Kidney (tissue), 13 donors: ENCODE measurements at regions not wholly inside any gene's neighbourhood (a gene's known extent, or its start where the extent isn't known, plus 50 kb on each side); places are given as distances from the start of the nearest gene placed in this dataset.

Source experiments
- DNase-seq, 5 donors: peaks; one replicate each; pipeline ENCODE4 v3.0.0-alpha.2; 2013 to 2020
- FAIRE-seq: peaks from 2 replicates; lab custom pipeline; 2012; peaks lifted over from hg19 to GRCh38; lab: Jason Lieb, UNC
- H3K27ac ChIP-seq, 2 donors: one replicate each; pipeline ENCODE4 v1.7.0; 2013; ENCODE audit warnings: low read depth in 2 of 2, low read length in 2 of 2, inconsistent platforms in 1 of 2
- H3K27me3 ChIP-seq: one replicate; pipeline ENCODE4 v1.7.1; 2013; ENCODE audit warnings: low read length, inconsistent platforms; ENCODE audit not compliant: control insufficient read depth, insufficient read depth
- H3K36me3 ChIP-seq, 3 donors: one replicate each; pipeline versions ENCODE4 v1.7.0 to v1.7.1; 2013; ENCODE audit warnings: low read length in 3 of 3, control low read depth in 1 of 3, inconsistent platforms in 1 of 3; ENCODE audit not compliant: insufficient read depth in 3 of 3, control insufficient read depth in 2 of 3
- H3K4me1 ChIP-seq, 3 donors: one replicate each; pipeline versions ENCODE4 v1.7.0 to v1.7.1; 2013; ENCODE audit warnings: low read length in 3 of 3, inconsistent platforms in 1 of 3, low read depth in 1 of 3; ENCODE audit not compliant: control insufficient read depth in 2 of 3, insufficient read depth in 2 of 3
- H3K4me3 ChIP-seq, 3 donors: one replicate each; pipeline versions ENCODE4 v1.7.0 to v1.8.1; 2013; ENCODE audit warnings: low read length in 3 of 3, control low read depth in 1 of 3, inconsistent platforms in 1 of 3
- H3K9ac ChIP-seq, 3 donors: one replicate each; pipeline versions ENCODE4 v1.7.0 to v1.7.1; 2013; ENCODE audit warnings: low read length in 3 of 3, control low read depth in 1 of 3, inconsistent platforms in 1 of 3
- H3K9me3 ChIP-seq, 3 donors: one replicate each; pipeline versions ENCODE4 v1.7.0 to v1.7.1; 2013; ENCODE audit warnings: low read length in 3 of 3, control low read depth in 1 of 3, inconsistent platforms in 1 of 3; ENCODE audit not compliant: control insufficient read depth in 2 of 3, insufficient read depth in 1 of 3
- intact Hi-C: fragments of 100-400 bp; cut with DNase I; formaldehyde crosslinking; loops from one replicate; pipeline ENCODE4 v1.11.1; 2022
- TF ChIP-seq, protein P1 (sequence below): IDR thresholded peaks from 3 replicates; pipeline ENCODE4 v1.5.1; 2012; ENCODE audit warnings: mild to moderate bottlenecking, moderate library complexity, borderline replicate concordance; ENCODE audit not compliant: insufficient read depth; ENCODE audit errors: extremely low read depth
- donor health status: control.
- donor health status: control.
- donor health status: control.
- donor health status: control.
- donor health status: control.
- donor health status: DM: yes; HTN: yes; CAD: no.
- donor health status: Normal renal cell carcinoma (clear cell type).

DNA sequence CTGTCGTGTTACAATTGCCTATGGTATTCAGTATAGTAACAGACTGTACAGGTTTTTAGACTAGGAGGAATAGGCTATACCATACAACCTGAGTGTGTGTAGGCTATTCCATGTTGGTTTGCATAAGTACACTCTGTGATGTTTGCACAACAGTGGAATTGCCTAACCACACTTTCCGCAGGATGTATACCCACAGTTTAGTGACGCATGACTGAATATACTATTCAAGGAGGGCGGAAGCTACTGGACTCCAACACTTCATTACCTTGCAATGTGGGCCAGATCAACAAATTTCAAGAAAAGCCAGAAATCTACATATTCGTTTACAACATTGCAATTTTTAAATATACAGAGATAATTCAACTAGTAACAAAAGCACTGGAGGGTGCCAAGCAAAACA, 317.2 kb downstream of the PDGFC start:
- intact Hi-C loops: no loop called here
- no peaks in the 10 kb centered on the region for H3K27me3 ChIP-seq
- H3K4me3 ChIP-seq: no peak overlapping the region
- no peaks in the 10 kb centered on the region for H3K36me3 ChIP-seq
- DNase-seq (no peak), FAIRE-seq (no peak)
- H3K9ac ChIP-seq: no peak overlapping the region
- no peaks in the 10 kb centered on the region for H3K4me1 ChIP-seq
- TF ChIP-seq, protein P1, sequence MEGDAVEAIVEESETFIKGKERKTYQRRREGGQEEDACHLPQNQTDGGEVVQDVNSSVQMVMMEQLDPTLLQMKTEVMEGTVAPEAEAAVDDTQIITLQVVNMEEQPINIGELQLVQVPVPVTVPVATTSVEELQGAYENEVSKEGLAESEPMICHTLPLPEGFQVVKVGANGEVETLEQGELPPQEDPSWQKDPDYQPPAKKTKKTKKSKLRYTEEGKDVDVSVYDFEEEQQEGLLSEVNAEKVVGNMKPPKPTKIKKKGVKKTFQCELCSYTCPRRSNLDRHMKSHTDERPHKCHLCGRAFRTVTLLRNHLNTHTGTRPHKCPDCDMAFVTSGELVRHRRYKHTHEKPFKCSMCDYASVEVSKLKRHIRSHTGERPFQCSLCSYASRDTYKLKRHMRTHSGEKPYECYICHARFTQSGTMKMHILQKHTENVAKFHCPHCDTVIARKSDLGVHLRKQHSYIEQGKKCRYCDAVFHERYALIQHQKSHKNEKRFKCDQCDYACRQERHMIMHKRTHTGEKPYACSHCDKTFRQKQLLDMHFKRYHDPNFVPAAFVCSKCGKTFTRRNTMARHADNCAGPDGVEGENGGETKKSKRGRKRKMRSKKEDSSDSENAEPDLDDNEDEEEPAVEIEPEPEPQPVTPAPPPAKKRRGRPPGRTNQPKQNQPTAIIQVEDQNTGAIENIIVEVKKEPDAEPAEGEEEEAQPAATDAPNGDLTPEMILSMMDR: no peak
- H3K27ac ChIP-seq: no peak overlapping the region
- peaks cover 0 to 2% (median 2%) of the 10 kb centered on the region in 3 donors for H3K9me3 ChIP-seq

DNA sequence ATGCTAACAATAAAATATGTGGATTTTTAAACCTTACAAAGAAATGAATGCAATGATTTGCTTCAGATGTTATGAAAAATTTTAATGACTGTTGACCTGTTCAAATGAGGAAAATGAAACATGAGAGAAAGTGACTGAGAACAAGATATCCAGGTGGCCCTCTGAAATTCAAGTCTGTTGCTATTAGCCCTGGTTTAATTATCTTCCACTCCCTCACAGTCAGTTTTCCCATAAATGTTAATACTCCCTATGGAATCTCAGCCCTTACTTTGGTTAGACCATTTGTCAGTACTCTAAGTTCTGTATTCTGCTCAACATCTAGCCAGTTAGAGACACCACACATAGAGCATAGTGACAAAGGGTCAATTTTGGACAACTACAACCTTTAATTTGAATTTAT, 327.8 kb downstream of the PDGFC start:
- Histone ChIP-seq H3K36me3 (no peaks in the 10 kb centered on the region), H3K27ac (no peak overlapping the region), H3K4me1 (no peaks in the 10 kb centered on the region), H3K9ac (no peak overlapping the region), H3K9me3 (no peaks in the 10 kb centered on the region), H3K27me3 (no peaks in the 10 kb centered on the region), H3K4me3 (no peak overlapping the region)
- peak in 2 of 5 donors; percentile 74 to 82 for DNase-seq
- no peak for FAIRE-seq
- TF ChIP-seq, protein P1: no peak
- intact Hi-C loops: no loop called here

DNA sequence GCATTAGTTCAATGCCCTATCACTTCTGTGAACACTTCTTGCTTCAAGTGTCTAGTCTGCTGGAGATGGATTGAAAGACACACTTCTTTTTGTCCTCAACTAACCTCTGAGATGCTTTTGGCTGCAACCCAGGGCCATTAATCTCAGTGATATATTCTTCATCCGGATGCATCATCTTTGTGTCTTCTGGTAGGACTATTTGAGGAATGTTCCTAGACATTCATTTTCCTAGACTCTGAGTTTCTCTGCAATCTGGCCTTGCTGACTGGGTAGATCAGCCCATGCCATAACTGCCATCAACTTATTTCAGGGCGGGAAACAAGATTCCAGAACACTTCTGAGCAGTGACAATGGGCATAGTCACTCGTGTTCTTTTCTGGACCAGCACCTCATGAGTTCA, 329.4 kb downstream of the PDGFC start:
- H3K27me3 ChIP-seq: no peaks in the 10 kb centered on the region
- intact Hi-C loops: no loop called here
- H3K36me3 ChIP-seq: no peaks in the 10 kb centered on the region
- no peaks in the 10 kb centered on the region for H3K4me1 ChIP-seq
- FAIRE-seq (no peak), DNase-seq (no peak)
- no peaks in the 10 kb centered on the region for H3K9me3 ChIP-seq
- no peak overlapping the region for H3K9ac ChIP-seq
- no peak overlapping the region for H3K27ac ChIP-seq
- TF ChIP-seq, protein P1: no peak
- no peak overlapping the region for H3K4me3 ChIP-seq

DNA sequence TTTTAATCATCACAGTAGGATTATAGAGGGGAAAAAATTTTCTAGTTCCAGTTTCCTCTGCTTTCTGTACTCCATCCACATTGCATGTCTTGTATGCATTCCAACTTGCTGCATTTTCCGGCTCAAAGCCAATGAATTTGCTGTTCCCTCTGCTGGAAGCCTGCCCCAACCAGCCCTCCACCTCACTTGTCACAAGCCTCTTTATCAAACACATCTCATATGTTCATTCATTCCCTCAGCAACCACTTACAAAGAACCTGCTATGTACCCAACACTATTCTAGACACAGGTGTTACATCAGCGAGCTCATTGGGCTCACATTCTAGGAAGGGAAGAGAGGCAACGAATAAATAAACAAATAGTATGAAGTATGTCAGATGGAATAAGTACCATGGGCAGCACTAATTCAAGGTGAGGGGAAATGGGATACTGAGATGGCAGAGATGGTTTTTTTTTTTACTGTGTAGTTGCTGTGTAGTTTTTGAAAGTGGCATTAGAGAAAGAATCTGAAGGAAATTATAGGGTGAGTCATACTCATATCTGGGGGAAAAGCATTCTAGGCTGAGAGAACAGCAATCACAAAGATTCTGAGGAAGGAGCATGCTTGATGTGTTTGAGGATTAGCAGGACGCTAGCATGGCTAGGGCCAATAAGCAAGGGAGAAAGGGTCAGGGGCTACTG, 332.5 kb downstream of the PDGFC start:
- DNase-seq: no peak
- no peaks in the 10 kb centered on the region for H3K9me3 ChIP-seq
- intact Hi-C loops: no loop called here

More for the DNA sequence above, 332.5 kb downstream of the PDGFC start:
- FAIRE-seq: no peak
- Histone ChIP-seq H3K4me1 (no peaks in the 10 kb centered on the region), H3K9ac (no peak overlapping the region), H3K36me3 (no peaks in the 10 kb centered on the region), H3K27ac (no peak overlapping the region), H3K4me3 (no peak overlapping the region), H3K27me3 (no peaks in the 10 kb centered on the region)
- TF ChIP-seq, protein P1: no peak
